ENCODE measurements at regions not wholly inside any gene's neighbourhood (a gene's known extent, or its start where the extent isn't known, plus 50 kb on each side); places are given as distances from the start of the nearest gene placed in this dataset.

- no peak for DNase-seq (ENCODE audit: low spot score)
- TF ChIP-seq, protein P1, sequence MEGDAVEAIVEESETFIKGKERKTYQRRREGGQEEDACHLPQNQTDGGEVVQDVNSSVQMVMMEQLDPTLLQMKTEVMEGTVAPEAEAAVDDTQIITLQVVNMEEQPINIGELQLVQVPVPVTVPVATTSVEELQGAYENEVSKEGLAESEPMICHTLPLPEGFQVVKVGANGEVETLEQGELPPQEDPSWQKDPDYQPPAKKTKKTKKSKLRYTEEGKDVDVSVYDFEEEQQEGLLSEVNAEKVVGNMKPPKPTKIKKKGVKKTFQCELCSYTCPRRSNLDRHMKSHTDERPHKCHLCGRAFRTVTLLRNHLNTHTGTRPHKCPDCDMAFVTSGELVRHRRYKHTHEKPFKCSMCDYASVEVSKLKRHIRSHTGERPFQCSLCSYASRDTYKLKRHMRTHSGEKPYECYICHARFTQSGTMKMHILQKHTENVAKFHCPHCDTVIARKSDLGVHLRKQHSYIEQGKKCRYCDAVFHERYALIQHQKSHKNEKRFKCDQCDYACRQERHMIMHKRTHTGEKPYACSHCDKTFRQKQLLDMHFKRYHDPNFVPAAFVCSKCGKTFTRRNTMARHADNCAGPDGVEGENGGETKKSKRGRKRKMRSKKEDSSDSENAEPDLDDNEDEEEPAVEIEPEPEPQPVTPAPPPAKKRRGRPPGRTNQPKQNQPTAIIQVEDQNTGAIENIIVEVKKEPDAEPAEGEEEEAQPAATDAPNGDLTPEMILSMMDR (IDR thresholded peaks at IDR 0.05): no peak
- no peak overlapping the region for H3K4me3 ChIP-seq
Measured at GRCh38 chr7:109190766-109191398, 621.2 kb downstream of the DNAJB9 start.

DNA sequence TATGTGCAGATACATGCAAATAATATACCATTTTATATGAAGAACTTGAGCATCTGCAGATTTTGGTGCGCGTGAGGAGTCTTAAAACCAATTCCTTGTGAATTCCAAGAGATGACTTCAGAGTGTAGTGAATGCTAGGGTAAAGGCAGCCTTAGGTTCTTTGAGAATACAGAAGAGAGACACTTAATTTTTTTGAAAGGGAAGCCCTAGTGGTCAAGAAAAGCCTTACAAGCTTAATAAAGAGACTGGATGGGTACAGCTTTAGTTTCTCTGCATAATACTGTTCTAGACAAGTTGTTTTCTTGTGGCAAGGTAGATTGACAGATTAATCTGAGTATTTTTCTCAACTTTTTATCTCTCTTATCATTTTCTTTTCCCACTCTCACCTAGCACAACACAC is 636.5 kb downstream of the DNAJB9 start:
- TF ChIP-seq, protein P1 (IDR thresholded peaks at IDR 0.05): no peak

More at GRCh38 chr7:109190766-109191398, 621.2 kb downstream of the DNAJB9 start:
- no peak overlapping the region for H3K27ac ChIP-seq

DNA sequence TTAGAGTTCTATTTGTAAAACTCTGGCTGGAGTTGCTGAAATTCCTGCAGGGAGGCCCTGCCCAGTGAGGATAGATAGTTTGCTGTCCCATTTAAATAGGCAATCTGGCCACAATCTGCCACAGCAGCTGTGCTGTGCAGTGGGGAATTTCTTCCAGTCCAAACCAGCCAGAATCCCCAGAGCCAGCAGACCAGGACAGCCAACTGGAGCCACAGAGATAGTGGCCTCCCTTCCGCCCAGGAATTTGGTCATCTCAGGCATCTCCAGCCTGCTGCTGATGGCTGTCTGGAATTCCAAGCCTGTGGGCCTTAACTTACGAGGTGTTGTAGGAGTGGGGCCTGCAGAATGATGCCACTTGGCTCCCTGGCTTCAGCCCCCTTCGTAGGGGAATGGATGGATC is 643.4 kb downstream of the DNAJB9 start:
- TF ChIP-seq, protein P1 (IDR thresholded peaks at IDR 0.05): no peak
- Histone ChIP-seq H3K4me3 (no peak overlapping the region), H3K27ac (no peak overlapping the region)
- no peak for DNase-seq (ENCODE audit: low spot score)

More for the DNA sequence above, 636.5 kb downstream of the DNAJB9 start:
- Histone ChIP-seq H3K27ac (no peak overlapping the region), H3K4me3 (no peak overlapping the region)
- DNase-seq (ENCODE audit: low spot score): no peak

- Histone ChIP-seq H3K4me3 (no peak overlapping the region), H3K27ac (no peak overlapping the region)
- TF ChIP-seq, protein P1 (IDR thresholded peaks at IDR 0.05): no peak
- no peak for DNase-seq (ENCODE audit: low spot score)
Measured at GRCh38 chr7:109215341-109215740, 645.7 kb downstream of the DNAJB9 start.

- TF ChIP-seq, protein P1 (IDR thresholded peaks at IDR 0.05): no peak
- no peak overlapping the region for H3K4me3 ChIP-seq
- DNase-seq (ENCODE audit: low spot score): no peak
Measured at GRCh38 chr7:109224100-109224499, 654.4 kb downstream of the DNAJB9 start.

GRCh38 chr7:109226699-109227098 is 657.0 kb downstream of the DNAJB9 start:
- H3K27ac ChIP-seq: no peak overlapping the region
- DNase-seq (ENCODE audit: low spot score): no peak
- TF ChIP-seq, protein P1 (IDR thresholded peaks at IDR 0.05): no peak
- H3K4me3 ChIP-seq: no peak overlapping the region

More at GRCh38 chr7:109224100-109224499, 654.4 kb downstream of the DNAJB9 start:
- no peak overlapping the region for H3K27ac ChIP-seq

GRCh38 chr7:109235316-109235715 is 665.6 kb downstream of the DNAJB9 start:
- no peak for DNase-seq (ENCODE audit: low spot score)
- Histone ChIP-seq H3K27ac (no peak overlapping the region), H3K4me3 (no peak overlapping the region)
- TF ChIP-seq, protein P1 (IDR thresholded peaks at IDR 0.05): no peak
